Esophagus squamous epithelium (tissue), 4 donors: ENCODE measurements at regions not wholly inside any gene's neighbourhood (a gene's known extent, or its start where the extent isn't known, plus 50 kb on each side); places are given as distances from the start of the nearest gene placed in this dataset.

Source experiments
- CTCF ChIP-seq, 6 experiments: fragments of 450-650 bp in 4 of 6; fragments of 200-600 bp in 2 of 6; sonication (generic) in 2 of 6; IDR thresholded peaks; one replicate each; pipeline ENCODE4 v1.5.1; 2016 to 2019; ENCODE audit warnings: antibody characterized with exemption in 6 of 6, mild to moderate bottlenecking in 4 of 6, moderate library complexity in 4 of 6
- POLR2A ChIP-seq, 4 donors: fragments of 450-650 bp; IDR thresholded peaks; one replicate each; pipeline ENCODE4 v1.6.1; 2017; ENCODE audit warnings: antibody characterized with exemption in 4 of 4, mild to moderate bottlenecking in 4 of 4, moderate library complexity in 3 of 4

- no peak for TF ChIP-seq CTCF (IDR thresholded peaks at IDR 0.05)
- no peak for TF ChIP-seq POLR2A (IDR thresholded peaks at IDR 0.05)
Measured at GRCh38 chr16:51538707-51539498, 387.8 kb upstream of the SALL1 start.
